ENCODE measurements at regions not wholly inside any gene's neighbourhood (a gene's known extent, or its start where the extent isn't known, plus 50 kb on each side); places are given as distances from the start of the nearest gene placed in this dataset.

DNA sequence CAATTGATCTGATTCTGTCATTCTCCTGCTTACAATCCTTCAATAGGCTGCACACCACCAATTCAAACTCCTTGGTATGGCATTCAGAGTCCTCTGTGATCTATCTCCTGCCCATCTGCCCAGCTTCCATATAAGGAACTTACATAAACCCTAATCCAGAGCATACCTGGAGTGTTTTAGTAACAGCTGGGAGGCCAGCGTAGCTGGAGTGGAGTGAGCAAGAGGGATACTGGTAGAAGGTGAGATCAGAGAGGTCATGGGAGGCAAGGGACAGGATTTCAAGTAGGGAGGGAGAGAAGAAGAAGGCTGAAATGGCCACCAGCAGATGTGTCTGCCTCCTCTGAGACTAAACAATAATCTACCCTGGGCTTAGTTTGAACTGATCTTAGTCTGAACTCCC lies 288.5 kb downstream of the MEF2C start:
- ATAC-seq = no peak
- H3K36me3 Mint-ChIP-seq = peaks cover 1% of the 10 kb centered on the region
- peaks cover 5% of the 10 kb centered on the region for H3K9me3 Mint-ChIP-seq
- H3K27ac Mint-ChIP-seq = no peak overlapping the region
- no peak for DNase-seq (ENCODE audit: low spot score)
- H3K27me3 Mint-ChIP-seq = peaks cover 10 to 17% of the 10 kb centered on the region in 2 donors
- H3K4me3 Mint-ChIP-seq = no peak overlapping the region
- H3K4me1 Mint-ChIP-seq (ENCODE audit: low read depth in 2 of 2) = no peaks in the 10 kb centered on the region

DNA sequence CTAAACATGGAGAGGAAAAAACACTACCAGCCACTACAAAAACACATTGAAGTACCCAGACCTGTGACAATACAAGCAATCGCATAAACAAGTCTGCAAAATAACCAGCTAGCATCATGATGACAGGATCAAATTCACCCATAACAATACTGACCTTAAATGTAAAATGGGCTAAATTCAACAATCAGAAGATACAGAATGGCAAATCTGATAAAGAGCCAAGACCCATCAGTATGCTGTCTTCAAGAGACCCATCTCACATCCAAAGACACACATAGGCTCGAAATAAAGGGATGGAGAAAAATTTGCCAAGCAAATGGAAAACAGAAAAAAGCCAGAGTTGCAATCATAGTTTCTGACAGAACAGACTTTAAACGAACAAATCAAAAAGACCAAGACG lies 294.4 kb downstream of the MEF2C start:
- Mint-ChIP-seq H3K27me3 (peaks cover 10 to 21% of the 10 kb centered on the region in 2 donors), H3K27ac (no peak overlapping the region), H3K4me3 (no peak overlapping the region), H3K36me3 (peaks cover 22% of the 10 kb centered on the region), H3K4me1 (ENCODE audit: low read depth in 2 of 2) (no peaks in the 10 kb centered on the region), H3K9me3 (peaks cover 18% of the 10 kb centered on the region)
- DNase-seq (ENCODE audit: low spot score) (no peak), ATAC-seq (no peak)

DNA sequence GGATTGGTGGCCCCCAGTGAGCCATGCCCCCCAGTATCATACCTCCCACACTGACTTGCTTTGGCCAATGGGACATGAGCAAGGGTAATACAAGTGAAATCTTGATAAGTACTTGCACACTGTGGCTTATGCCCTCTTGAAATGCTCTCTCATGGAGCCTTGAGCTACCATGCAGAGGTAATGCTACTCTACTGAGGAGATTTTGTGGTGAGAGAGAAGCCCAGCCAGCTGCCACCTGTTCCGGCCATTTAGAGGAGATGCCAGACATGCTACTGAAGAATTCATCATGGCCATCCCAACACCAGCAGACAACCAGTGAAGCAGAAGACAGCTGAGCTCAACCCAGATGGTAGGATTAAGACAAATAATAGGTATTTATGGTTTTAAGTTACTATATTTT lies 299.5 kb downstream of the MEF2C start:
- Mint-ChIP-seq H3K36me3 (peaks cover 11% of the 10 kb centered on the region), H3K9me3 (peaks cover 10% of the 10 kb centered on the region), H3K4me3 (no peak overlapping the region), H3K4me1 (ENCODE audit: low read depth in 2 of 2) (no peaks in the 10 kb centered on the region), H3K27ac (no peak overlapping the region), H3K27me3 (peaks cover 5 to 26% of the 10 kb centered on the region in 2 donors)
- DNase-seq (ENCODE audit: low spot score) (no peak), ATAC-seq (no peak)

DNA sequence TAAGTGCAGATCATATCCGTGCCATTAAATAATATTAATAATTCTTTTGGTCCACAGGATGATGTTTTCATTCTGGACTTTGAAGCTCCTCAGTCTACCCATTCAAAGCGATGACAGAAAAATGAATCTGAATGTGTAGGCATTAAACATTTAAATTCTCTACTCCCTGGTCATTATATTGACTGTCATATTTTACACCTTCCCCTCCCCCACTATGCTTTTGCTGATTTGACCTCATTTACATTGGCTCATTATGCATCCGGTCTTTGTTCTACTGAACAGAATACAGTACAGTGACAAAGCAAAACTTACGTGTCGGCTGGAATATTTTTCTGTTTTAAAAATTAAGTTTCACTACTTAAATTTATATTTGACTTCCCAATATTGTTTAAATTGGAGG lies 289.7 kb upstream of the TMEM161B start:
- Mint-ChIP-seq H3K4me3 (no peak overlapping the region), H3K36me3 (no peaks in the 10 kb centered on the region), H3K4me1 (ENCODE audit: low read depth in 2 of 2) (peaks cover 0 to 4% of the 10 kb centered on the region in 2 donors), H3K27me3 (peaks cover 20 to 25% of the 10 kb centered on the region in 2 donors), H3K9me3 (no peaks in the 10 kb centered on the region), H3K27ac (no peak overlapping the region)
- no peak for DNase-seq (ENCODE audit: low spot score)
- ATAC-seq = no peak

DNA sequence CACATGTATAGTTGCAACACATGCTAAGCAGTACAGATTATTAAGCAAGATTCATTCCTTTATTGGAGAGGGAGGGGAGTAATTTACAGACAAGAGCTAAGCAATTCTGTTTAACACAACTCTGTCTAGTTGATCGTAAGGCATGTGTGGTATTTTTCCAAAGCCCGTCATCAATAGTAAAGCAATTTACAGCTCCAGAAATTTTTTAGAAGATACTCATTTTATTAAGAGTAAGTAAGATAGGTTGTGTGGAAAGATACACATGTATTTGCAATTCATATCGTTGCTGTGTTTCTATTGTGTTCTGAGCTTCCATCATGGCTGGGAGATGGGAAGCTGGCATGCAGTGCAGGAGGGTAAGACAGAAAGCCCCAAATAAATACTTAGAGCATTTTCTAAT lies 289.2 kb upstream of the TMEM161B start:
- no peak for ATAC-seq
- Mint-ChIP-seq H3K27ac (no peak overlapping the region), H3K4me3 (no peak overlapping the region), H3K4me1 (ENCODE audit: low read depth in 2 of 2) (peaks cover 0 to 4% of the 10 kb centered on the region in 2 donors), H3K9me3 (no peaks in the 10 kb centered on the region), H3K27me3 (peaks cover 20 to 25% of the 10 kb centered on the region in 2 donors), H3K36me3 (no peaks in the 10 kb centered on the region)
- DNase-seq (ENCODE audit: low spot score) = no peak

DNA sequence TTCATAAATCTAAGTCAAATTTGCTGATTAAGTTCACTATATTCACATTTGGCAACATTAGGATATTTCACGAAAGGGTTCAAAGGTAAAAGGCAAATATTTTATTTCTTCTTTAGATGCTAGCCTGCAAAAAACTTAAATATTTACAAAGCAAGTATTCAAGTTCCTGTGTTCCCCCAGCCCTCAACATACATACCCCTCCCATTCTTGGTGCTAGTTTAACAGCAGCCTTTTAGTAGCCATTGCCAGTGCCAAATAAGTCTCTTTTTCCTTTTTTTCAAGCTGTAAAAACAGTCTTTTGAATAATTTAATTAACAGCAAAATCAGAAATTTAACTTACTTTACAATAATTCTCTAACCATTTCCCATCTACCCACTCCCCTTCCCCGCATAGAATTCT lies 288.5 kb upstream of the TMEM161B start:
- ATAC-seq (no peak), DNase-seq (ENCODE audit: low spot score) (no peak)
- no peaks in the 10 kb centered on the region for H3K9me3 Mint-ChIP-seq
- no peaks in the 10 kb centered on the region for H3K36me3 Mint-ChIP-seq
- no peak overlapping the region for H3K4me3 Mint-ChIP-seq
- H3K27me3 Mint-ChIP-seq = peaks cover 20 to 25% of the 10 kb centered on the region in 2 donors
- peaks cover 0 to 4% of the 10 kb centered on the region in 2 donors for H3K4me1 Mint-ChIP-seq (ENCODE audit: low read depth in 2 of 2)
- no peak overlapping the region for H3K27ac Mint-ChIP-seq

DNA sequence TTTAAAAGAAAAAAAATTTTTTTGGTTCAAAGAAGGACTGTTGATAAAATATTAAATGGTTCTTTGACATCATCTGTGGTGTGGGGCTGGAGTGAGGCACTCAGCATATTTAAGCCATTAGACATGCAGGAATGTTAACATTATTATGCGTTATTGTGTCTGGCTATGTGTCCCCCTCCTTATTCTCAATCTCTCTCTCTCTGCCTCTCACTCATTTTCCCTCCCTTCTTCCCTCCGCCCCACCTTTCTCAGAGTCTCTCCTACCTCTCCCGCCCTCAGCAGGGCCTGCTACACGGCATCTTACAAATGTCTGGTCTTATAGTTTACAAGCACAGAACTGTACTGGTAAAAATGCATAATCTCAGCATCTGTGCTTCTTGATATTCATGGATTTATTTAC lies 287.8 kb upstream of the TMEM161B start:
- H3K4me1 Mint-ChIP-seq (ENCODE audit: low read depth in 2 of 2) = peaks cover 0 to 4% of the 10 kb centered on the region in 2 donors
- no peaks in the 10 kb centered on the region for H3K9me3 Mint-ChIP-seq

DNA sequence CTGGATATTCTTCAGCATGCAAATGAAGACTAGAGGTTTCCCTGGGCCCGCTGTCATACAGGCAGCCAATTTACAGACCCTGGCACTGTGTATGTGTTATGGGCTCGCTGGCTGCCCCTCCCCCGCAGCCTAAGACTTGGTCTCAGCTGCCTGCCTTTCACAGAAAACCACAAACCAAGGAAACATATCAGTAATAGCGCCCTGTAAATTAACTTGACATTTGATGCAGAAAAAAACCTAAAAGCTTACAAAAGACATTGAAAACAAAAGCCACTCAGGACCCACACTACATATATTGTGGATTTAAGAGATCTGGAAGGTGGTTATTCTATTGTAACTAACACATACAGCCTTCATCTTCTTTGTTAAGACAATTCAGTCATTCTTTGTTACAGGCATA lies 287.0 kb upstream of the TMEM161B start:
- Mint-ChIP-seq H3K27ac (no peak overlapping the region), H3K9me3 (no peaks in the 10 kb centered on the region), H3K4me3 (no peak overlapping the region), H3K27me3 (peaks cover 24 to 25% of the 10 kb centered on the region in 2 donors), H3K36me3 (no peaks in the 10 kb centered on the region), H3K4me1 (ENCODE audit: low read depth in 2 of 2) (peaks cover 0 to 4% of the 10 kb centered on the region in 2 donors)
- DNase-seq (ENCODE audit: low spot score) (no peak), ATAC-seq (no peak)

More for the DNA sequence above, 287.8 kb upstream of the TMEM161B start:
- H3K36me3 Mint-ChIP-seq = no peaks in the 10 kb centered on the region
- no peak for DNase-seq (ENCODE audit: low spot score)
- H3K27ac Mint-ChIP-seq = no peak overlapping the region
- ATAC-seq = no peak
- H3K4me3 Mint-ChIP-seq = no peak overlapping the region
- H3K27me3 Mint-ChIP-seq = peaks cover 23 to 25% of the 10 kb centered on the region in 2 donors

DNA sequence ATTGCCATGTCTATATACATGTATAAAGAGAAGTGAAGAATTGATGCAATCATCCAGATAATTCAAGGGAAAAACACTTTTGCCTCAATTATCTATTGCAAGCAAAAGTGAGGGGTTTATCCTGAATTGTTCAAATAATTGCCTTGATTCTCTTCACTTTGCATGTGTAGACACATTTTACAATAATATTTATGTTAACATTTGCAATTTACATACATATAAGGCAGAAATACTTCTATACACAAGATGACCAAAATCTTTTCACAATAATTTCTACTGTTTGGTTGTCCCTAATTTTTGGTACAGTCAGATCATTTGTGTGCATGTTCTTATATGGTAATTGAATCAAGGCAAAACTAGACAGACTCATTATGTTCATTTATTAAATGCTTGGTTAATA lies 285.3 kb upstream of the TMEM161B start:
- Mint-ChIP-seq H3K27ac (no peak overlapping the region), H3K36me3 (no peaks in the 10 kb centered on the region), H3K27me3 (peaks cover 24 to 30% of the 10 kb centered on the region in 2 donors), H3K4me3 (no peak overlapping the region), H3K9me3 (no peaks in the 10 kb centered on the region), H3K4me1 (ENCODE audit: low read depth in 2 of 2) (peaks cover 0 to 4% of the 10 kb centered on the region in 2 donors)
- DNase-seq (ENCODE audit: low spot score) (no peak), ATAC-seq (no peak)

DNA sequence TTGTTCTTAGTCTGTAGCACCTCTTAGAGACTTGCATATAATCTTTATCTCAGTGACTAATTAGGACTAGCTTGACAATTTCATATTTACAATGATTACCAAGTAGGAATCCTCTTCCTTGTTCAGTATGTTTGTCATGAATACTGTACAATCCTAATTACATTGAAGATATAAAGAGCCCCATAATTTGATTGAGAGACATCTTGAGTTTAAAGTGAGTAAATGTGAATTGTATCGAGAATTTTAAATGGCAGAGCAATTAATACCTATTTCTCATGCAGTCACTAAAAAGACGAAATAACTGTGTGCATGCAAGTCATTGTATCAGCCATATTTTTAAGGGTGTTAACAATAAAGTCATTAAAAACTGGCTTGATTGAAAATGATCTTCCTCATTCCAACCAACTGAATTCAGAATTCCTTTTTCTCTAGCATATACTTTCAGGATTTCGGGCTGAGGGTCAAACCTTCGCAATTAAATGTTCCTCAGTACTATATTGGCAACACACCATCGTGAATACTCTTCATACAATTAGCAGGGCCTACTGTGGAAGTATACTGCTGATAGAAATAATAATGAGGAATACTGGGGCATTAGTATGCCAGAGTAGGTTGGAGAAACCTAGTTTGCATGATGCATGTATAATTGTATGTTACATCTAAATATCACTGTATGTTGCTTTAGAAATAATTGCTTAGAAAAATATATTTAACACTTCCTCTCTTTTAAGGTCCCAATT lies 284.7 kb upstream of the TMEM161B start:
- H3K4me3 Mint-ChIP-seq = no peak overlapping the region
- no peaks in the 10 kb centered on the region for H3K36me3 Mint-ChIP-seq
- H3K27ac Mint-ChIP-seq = no peak overlapping the region
- H3K27me3 Mint-ChIP-seq = peaks cover 21 to 26% of the 10 kb centered on the region in 2 donors
- ATAC-seq (no peak), DNase-seq (ENCODE audit: low spot score) (no peak)
- peaks cover 0 to 4% of the 10 kb centered on the region in 2 donors for H3K4me1 Mint-ChIP-seq (ENCODE audit: low read depth in 2 of 2)
- H3K9me3 Mint-ChIP-seq = no peaks in the 10 kb centered on the region

DNA sequence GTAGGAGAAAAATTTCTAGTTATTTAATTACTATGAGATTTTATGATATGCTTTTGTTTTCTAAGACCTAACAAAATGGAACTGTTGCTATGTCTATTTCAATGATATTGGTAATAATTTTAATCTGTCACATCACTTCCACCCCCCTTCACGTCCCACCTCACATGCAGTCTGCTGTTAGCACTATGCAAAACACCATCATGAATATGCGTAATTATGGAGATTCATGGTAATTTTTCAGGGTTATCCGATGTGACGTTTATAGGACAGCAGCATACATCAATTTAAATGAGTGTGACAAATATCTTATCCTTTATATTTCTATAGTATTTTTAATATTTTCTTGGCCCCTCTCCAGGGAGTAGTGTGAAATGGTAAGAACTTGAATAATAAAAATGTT lies 283.8 kb upstream of the TMEM161B start:
- Mint-ChIP-seq H3K4me3 (no peak overlapping the region), H3K36me3 (no peaks in the 10 kb centered on the region), H3K27me3 (peaks cover 14 to 18% of the 10 kb centered on the region in 2 donors), H3K4me1 (ENCODE audit: low read depth in 2 of 2) (peaks cover 0 to 4% of the 10 kb centered on the region in 2 donors), H3K27ac (no peak overlapping the region), H3K9me3 (no peaks in the 10 kb centered on the region)
- no peak for ATAC-seq
- DNase-seq (ENCODE audit: low spot score) = no peak

DNA sequence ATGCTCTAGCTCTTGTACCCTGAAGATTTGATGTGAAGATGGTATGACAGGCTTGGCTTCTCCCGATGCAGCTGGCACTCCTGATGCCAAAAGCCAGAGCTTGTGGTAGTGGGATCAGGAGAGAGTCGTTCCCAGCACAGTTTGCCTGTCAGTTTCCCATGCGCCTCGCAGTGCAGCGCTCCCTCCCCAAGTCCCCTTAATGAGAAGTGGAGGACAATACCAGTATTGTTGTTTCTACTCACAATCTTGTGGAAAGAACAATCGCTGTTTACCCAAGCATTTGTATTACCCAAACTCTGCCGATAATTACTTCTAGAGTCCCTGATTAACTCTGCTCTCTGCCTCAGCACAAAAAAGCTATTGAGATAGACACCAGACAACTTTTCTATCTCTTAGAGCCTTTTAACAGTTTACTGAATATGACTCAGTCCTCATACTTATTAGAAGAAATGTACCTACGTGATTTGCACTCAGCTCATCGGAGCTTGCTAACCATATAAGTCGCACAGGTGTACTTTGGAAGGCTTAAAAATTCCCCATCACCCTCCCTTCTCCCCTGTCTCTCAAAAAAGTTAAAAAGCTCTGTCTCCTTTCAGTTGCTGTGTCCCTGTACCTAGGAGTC lies 283.2 kb upstream of the TMEM161B start:
- Mint-ChIP-seq H3K4me3 (no peak overlapping the region), H3K36me3 (no peaks in the 10 kb centered on the region), H3K4me1 (ENCODE audit: low read depth in 2 of 2) (peaks cover 0 to 4% of the 10 kb centered on the region in 2 donors), H3K27ac (no peak overlapping the region), H3K27me3 (peaks cover 10 to 12% of the 10 kb centered on the region in 2 donors), H3K9me3 (no peaks in the 10 kb centered on the region)
- ATAC-seq = no peak
- no peak for DNase-seq (ENCODE audit: low spot score)

DNA sequence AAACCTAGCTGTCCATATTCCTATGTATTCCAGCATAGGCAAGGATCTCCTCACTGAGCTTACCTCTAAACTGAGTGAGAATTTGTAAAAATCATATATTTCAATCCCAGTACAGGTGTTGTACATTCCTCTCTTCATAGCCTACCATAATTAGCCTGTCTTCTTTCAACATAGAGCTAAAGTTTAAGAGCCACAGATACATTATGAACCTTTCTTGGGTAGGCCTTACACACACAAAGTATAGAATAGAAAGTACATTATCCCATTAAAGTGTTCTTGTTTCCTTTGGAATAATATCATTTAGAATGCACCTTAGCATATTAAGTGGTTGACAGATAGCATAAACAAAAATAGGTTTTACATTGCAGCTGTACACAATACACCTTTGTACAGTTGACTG lies 282.1 kb upstream of the TMEM161B start:
- ATAC-seq (no peak), DNase-seq (ENCODE audit: low spot score) (no peak)
- H3K9me3 Mint-ChIP-seq = no peaks in the 10 kb centered on the region
- no peaks in the 10 kb centered on the region for H3K36me3 Mint-ChIP-seq
- no peak overlapping the region for H3K27ac Mint-ChIP-seq
- H3K4me3 Mint-ChIP-seq = no peak overlapping the region
- peaks cover 0 to 2% of the 10 kb centered on the region in 2 donors for H3K4me1 Mint-ChIP-seq (ENCODE audit: low read depth in 2 of 2)
- peaks cover 6% of the 10 kb centered on the region in 2 donors for H3K27me3 Mint-ChIP-seq

DNA sequence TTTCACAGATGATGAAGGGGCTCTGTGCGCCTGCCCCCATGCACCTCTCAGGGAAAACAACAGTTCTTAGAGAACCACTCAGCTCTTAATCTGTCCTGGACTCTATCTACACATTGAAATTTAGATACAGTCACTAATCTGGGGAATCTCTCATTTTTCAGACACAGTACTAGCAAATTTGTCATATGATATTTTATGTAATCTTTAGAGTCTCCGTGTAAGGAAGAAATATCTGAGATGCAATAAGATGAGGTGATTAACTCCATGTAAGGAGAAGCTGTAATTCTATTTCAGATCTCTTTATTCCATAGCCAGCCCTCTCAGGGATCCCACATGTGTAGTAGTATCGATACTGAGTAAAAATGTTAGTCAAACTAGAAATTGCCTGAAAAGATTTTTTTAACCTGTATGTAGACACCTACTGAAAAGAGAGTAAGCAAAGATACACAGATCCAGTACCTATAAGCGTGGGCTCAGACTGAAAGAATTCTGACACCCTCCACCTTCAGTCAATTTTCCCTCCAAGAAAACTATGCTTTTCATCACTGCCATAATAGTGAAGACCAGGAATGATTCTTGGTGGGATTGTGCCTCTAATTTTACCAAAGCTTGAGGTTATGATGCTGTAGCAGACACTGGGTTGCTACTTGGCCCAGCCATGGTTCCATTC lies 279.6 kb upstream of the TMEM161B start:
- Mint-ChIP-seq H3K9me3 (no peaks in the 10 kb centered on the region), H3K27ac (no peak overlapping the region), H3K4me1 (ENCODE audit: low read depth in 2 of 2) (no peaks in the 10 kb centered on the region), H3K27me3 (peaks cover 13 to 14% of the 10 kb centered on the region in 2 donors), H3K4me3 (no peak overlapping the region), H3K36me3 (no peaks in the 10 kb centered on the region)
- DNase-seq (ENCODE audit: low spot score) (no peak), ATAC-seq (no peak)

Measured in natural killer cell treated with Interleukin-12 subunit alpha and Interleukin-12 subunit beta and Interleukin-15 and Interleukin-18, amount 100 ng/mL, for 72 hours (primary cell).